HG02623 (cell line): ENCODE measurements at regions not wholly inside any gene's neighbourhood (a gene's known extent, or its start where the extent isn't known, plus 50 kb on each side); places are given as distances from the start of the nearest gene placed in this dataset.

ENCODE experiments used
- ATAC-seq: cut with Tn5 transposase; IDR thresholded peaks from one replicate; pipeline ENCODE4 v1.9.1; 2021; ENCODE audit warnings: moderate library complexity; ENCODE audit not compliant: unreplicated experiment

DNA sequence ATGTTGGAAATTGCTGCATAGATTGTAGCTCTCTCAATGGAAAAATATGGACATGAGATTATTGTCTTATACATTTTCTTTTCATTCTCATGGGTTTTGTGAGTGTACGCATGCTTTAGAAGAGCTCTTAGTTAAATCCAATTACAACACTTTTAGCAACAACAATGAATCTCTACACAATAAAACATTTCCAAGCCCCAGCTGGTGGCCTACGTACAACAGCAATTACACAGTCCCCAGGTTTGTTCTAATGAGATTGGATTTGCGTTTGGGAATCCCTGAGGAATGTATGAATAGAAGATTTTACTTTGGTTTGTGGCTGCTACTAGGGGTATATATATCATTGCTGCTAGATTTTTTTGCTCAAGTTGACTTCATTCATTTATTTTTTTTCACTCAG, 98.6 kb downstream of the FHDC1 start:
- ATAC-seq, result no peak

DNA sequence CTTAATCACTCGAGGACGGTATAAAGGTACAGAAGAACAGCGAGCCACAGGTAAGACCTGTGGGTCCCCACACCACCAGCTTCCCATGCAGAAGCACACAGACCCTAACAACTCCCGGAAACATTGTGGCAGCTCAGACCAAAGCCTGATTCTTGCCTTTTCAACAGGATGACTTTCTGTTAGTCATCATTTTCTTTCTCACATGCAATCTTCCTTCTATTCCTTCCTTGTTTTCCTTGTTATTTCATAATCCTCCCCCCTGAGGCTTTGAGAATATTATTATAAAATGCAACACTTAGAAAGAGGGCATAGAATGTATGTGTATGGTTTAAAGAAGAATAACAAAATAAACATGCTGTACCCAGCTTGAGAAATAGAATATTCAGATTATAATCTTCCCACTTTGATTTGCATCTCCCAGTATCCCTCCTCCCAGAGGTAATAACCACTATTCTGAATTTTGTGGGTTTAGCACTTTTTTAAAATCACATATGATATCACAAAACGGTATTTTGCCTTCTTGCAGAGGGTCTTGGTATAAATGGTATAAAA, 100.9 kb downstream of the FHDC1 start:
- no peak for ATAC-seq

DNA sequence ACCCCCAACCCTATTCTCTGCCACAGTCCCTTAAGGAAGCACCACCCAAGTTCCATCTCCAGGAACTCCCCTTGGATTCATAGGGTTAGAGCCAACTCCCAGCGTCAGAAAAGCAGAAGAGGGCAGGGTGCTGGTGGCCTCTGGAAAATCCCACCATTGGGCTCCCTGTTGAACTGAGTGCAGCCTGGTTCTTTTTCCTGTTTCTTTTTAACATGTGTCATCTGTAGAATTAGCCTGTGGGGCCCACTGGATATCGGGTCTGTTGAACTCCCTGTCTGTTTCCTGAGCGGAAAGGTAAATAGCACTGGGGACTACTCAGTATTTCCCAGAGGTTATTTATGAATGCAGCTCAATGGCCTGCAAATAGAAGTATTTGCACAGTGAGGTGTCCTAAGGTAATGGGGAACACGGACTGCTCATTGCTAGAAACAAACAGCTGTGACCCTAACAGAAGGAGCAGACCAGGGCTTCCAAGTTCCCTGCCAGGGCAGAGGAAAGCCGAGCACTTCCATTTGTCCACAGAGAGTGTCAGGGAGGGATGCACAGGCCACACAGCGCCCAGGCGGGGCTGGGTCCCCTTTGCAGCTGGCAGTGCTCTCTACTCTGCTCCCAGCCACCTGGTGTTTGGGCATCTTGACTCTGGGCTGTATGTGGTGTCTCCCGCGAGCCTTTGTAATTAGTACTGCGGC, 102.6 kb downstream of the FHDC1 start:
- no peak for ATAC-seq

DNA sequence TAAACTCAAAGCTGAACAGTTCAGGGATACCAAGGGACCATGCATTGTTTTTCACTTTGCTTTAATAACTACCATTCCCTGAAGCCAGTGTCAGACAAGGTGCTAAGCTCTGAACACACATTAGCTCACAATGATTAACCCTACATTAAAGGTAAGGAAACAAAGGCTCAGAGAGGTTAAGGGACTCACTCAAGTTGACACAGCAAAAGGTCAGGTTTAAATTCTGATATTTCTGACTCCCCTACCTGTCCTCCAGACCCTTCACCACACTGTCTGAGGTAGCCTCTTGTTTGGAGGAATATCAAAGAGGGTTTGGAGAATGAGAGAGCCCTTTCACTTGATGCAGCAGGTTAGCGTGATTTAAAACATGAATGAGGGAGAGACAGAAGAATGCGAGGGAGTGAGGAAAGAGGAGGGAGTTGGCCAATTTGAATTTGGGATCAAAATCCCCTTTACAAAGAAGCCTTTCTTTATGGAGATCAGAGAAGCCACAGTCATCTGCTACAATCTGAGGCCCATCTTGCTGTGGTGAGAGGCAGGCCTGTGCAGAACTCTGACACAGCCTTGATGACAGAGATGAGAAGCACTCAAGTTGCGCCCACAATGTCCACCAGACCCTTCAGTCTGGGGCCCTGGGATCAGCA, 103.5 kb downstream of the FHDC1 start:
- ATAC-seq, result no peak

DNA sequence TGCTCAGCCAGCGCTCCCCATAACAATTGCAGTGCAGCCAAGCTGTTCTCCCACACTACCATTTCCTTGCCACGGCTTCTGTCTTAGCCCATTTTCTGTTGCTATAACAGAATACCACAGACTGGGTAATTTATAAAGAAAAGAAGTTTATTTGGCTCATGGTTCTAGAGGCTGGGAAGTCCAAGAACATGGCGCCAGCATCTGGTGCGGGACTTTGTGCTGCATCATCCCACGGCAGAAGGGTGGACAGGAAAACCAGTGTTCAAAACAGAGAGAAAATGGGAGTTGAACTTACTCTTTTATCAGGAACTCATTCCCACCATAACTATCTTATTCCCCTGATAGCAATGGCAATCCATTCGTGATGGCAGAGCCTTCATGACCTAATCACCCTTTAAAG, 104.6 kb downstream of the FHDC1 start:
- no peak for ATAC-seq

DNA sequence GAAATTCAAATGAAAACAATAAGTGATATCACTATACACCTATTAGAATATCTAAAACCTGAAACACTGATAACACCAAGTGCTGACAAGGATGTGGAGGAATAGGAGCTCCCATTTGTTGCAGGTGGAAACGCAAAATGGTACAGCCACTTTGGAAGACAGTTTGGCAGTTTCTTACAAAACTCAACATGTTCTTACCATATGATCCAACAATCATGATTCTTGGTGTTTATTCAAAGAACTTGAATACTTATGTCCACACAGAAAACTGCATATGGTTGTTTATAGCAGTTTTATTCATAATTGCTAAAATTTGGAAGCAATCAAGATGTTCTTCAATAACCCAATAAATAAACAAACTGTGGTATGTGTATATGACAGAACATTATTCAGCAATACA, 107.9 kb downstream of the FHDC1 start:
- no peak for ATAC-seq

DNA sequence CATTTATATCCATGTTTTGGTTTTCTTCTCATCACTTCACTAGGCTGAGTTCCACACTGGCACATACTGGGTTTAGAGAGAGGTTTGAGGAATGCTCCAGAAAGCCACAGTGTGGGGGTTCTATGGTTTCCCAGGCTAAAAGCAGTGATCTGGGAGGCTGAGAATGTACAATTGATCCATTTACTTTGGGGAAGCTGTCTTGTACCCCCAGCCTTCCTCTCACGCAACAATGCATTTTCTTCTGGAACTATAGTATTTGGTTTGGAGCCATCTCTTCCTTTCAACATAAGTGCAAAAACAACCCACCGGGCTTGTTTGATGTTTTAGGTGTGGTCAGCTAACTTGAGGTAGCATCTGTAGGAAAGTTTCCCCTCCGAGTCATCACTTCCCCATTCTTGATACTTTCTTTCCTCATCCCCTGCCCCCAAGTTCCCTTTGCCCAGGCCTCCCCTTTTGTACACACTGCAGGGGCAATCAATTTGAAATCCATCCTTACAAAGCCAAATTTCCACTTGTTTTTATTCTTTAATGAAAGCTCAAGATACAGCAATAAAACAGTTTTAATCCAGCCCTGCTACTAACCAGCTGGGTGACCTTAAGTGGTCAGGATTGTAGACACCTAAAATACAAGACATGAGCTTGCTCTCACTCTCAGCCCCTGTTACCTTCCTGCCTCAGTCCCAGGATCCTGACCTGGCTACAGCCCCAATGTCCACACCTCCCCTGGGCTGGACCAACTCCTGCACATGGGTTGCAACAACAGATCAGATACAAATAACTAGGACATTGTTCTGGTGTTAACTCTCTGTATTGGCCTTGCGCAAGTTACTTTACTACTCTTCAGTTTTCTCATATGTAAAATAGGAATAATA, 109.2 kb downstream of the FHDC1 start:
- no peak for ATAC-seq

DNA sequence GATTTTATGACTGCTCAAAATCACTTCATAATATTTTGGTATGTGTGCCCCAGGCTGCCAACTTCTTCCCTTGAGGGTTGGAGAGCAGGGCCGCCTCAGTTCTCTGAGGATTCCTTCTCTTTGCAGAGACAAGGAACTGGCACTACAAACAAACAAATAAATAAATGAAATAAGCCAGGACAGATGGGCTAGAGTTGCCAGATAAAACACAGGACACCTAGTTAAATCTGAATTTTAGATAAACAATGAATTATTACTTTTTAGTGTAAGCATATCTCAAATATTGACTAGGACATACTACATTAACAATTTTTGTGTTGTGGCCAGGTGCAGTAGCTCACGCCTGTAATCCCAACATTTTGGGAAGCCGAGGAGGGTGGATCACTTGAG, 122.5 kb downstream of the FHDC1 start:
- ATAC-seq, result no peak

DNA sequence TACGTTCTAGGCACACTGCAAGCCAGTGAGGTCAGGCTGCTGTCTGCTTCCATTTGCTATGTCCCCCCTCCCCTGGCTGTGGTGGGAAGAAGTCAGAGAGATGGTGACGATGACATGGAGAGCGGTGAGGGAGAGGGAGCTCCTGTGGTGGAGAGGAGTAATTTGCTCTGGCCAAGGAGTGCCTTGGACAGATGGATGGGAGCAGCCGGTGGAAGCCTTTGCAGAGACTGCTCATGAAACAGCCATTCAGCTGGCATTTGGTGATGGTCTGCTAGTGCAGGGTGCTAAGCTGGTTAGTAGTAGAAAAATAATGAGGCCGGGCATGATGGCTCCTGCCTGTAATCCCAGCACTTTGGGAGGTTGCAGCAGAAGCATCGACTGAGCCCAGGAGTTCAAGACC, 124.1 kb downstream of the FHDC1 start:
- no peak for ATAC-seq

DNA sequence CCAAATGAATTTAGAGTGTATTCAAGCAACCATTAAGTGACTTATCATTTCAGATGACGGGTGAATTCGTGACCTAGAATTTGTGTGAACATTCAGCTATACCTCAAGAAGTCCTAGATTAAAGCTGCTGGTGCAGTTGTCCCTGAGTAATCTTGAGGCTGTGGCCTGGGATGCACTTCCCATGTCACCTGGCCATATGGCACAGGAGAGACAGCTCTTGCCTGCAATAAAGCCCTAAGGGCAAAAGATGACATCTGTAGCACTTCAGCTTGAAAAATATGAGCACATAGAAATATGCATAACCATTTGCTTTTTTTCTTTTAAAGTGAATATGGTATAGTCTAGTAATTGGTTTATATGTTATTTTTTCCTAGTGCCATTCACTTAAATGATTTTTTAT, 125.8 kb downstream of the FHDC1 start:
- no peak for ATAC-seq

DNA sequence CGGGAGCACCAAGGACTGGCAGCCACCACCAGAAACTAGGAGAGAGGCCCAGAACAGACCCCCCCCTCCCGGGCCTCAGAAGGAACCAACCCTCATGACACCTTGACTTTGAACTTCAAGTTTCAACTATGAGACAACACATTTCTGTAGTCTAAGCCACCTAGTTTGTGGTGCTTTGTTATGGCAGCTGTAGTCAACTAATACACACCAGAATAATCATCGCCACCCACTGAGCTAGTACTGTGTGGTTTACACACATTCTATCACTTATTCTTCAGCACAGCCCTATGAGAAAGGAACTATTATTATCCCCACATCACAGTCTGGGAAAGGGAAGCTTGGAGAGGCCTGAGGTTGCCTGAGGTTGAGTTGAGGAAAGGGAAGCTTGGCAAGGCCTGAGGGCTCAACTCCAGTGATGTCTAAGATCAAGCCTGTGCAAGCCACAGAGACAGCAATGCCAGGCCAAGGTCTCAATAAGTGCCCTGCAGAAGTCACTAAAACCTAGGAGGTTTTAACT, 126.6 kb downstream of the FHDC1 start:
- ATAC-seq, result no peak

DNA sequence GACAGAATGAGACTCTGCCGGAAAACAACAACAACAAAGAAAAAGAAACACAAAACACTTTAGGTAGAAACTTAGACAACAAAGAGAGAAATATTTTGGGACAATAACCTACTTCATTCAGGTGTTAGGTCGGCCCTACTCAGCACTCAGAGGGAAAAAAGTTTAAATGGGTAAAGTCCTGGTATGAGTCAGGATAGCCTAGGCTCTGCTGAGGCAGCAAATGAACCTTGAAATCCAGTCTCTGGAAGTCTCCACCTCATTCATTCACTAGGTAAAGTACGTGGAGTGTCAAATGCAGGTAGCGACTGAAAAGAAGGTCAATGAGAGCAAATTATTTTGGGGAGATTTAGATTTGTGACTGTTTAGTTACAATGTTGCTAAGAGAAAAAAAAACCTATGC, 127.4 kb downstream of the FHDC1 start:
- ATAC-seq, result no peak

DNA sequence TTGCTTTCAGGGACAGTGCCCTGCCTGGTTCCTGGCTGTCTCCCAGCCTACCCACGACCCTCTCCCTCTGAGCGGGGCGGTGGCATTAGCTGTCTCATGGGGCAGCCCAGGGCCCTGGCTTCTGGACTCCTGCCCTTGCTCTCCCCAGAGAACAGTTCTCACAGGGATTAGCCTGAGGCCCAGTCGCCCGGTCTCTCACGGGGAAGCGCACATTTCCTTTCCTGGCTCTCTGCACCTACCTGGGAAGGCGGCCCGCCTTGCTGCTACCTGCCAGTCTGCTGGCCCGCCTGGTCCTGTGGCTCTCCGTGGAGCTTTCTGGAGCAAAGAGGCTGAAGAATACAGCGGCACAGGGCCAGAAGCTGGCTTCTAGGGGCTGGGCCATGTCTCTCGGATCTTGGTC, 128.4 kb downstream of the FHDC1 start:
- ATAC-seq, result no peak

DNA sequence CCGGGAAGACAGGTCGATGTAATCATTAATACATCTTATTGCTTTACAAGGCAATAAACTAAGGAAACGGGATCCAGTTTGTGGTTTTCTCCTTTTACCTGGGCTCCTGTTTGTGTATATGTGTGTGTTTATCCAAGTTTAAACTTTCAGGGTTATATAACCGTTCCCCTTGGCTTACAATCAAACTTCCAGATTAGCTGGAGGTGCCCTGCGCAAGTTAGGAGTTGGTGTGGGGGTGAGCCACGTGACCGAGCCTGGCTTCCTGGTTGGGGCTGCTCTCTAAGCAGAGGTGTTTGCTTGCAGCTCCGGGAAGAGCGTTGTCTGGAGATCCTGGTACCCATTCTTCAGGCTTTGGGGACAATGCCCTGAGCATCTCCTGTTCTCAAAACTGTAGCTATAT, 129.2 kb downstream of the FHDC1 start:
- no peak for ATAC-seq

DNA sequence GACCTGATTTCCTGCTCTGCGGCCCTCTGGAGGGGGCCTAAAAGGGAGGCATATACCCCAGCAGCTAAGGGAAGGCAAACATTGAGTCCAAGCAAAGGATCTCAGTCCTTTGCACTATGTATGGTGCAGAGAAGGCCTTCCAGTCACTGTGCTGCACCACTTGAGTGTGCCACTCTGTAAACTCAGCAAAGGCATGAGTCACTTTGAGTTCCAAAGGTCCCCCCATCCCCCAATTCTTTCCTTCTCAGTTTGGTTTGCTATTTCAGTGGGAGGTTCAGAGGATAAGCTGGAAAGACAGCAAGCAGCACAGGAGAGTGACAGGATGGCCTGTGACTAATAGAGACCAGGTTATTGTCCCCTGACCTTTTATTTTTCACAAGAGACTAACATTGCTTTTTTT, 131.3 kb downstream of the FHDC1 start:
- ATAC-seq, result no peak

DNA sequence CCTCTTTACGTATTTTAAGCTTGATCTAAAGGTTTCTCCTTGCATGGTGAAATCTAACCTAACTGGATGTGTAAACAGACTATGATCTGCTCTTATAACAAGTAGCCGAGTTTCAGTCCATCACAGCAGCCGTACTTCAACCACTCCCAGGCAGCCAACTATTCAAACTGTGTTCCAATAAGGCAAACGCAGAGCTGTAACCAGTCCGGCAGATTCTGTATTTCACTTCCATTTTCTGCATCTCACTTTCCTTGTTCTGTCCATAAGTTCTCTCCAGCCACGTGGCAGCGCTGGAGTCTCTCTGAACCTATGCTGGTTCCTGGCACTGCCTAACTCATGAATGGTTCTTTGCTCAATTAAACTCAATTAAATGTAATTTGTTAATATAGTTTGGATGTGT, 132.6 kb downstream of the FHDC1 start:
- ATAC-seq, result no peak

DNA sequence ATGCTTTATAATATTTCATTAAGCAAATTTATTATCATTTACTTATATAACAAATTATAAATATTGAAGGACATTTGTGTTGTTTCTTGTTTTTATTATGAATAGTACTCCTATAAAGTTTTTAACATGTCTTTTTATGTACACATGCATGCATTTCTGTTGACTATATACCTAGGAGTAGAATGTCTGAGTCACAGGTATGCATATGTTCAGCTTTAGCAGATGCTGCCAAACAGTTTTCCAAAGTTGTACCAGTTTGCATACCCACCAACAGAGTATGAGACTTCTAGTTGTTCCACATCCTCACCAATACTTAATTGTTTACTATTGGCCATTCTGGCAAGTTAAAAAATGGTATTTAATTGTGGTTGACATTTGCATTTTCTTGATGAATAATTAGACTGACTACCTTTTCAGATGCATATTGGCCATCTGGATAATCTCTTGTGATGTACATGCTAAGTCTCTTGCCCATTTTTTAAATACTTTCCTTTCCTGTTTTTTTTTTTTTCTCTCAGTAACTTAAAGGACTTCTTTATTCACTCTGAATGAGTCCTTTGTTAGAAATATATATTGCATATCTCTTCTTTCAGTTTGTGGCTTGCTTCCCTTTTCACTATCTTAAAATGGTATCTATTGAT, 132.2 kb upstream of the TRIM2 start:
- no peak for ATAC-seq

DNA sequence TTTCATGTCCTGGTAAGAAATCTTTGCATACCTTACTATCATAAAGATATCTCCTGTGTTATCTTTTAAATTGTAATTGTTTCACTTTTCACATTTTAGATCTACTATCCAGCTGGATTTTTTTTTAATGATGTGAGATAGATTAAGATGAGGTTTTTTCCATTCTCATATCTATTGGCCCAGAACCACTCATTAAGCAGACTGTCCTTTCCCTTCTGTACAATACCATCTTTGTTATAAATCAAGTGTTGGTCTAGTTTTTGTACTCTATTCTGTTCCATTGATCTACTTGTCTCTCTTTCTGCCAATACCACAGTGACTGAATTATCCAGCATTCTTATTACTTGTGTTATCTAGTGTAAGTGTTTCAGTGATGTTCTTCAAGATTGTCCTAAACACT, 131.6 kb upstream of the TRIM2 start:
- ATAC-seq, result no peak

DNA sequence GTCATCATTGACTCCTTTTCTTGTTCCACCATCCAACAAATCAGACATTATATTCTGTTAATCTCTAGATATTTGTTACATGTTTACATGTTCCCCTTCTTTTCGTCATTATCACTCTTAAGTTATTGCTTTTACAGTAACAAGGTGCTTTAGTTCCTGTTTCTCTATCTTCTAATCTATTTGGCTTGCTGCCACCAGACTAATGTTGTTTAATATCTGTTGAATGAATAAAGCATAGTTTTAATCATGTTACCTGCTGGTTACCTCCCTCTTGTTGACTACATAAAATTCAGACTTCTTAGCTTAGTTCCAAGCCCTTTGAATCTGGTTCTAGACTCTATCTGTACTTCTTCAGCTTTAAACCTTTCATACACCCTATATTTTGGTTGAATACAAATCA, 129.8 kb upstream of the TRIM2 start:
- ATAC-seq, result no peak

DNA sequence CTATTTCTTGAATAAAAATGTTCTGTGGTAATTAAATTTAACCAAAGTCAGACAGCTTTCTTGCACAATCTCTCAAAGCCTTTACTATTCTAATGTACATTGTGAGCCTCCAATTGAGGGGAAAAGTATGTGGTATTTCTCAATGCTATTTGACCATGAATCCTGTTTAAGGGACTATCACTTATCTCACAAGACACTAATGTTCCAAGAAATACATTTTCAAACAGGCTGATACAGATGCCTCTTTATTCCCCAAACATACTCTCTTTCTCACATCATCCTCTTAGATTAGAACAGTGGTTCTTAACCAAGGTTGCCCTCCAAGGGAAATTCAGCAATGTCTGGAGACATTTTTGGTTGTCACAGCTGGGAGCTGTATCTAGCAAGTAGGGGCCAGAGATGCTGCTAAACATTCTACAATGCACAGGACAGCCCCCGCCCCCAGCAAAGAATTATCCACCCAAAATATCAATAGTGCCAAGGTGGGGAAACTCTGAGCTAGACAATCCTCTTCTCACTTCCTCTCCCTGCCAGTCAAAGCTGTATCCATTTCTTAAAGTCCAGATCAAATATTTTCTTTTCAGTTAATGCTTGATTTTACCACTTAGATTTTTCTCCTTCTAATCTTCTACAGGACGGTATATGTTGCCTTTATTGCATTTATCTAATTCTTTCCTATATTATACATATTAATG, 129.2 kb upstream of the TRIM2 start:
- ATAC-seq, result no peak
